SK-N-SH (cell line): ENCODE measurements at regions not wholly inside any gene's neighbourhood (a gene's known extent, or its start where the extent isn't known, plus 50 kb on each side); places are given as distances from the start of the nearest gene placed in this dataset.

Experiments
- CTCF ChIA-PET: fragments of 300-600, 350-600 bp; formaldehyde crosslinking; extraction: SDS; loops from one replicate; lab custom pipeline; 2021; lab: Yijun Ruan, JAX
- POLR2A ChIA-PET: fragments of 350-600 bp; sonication (Branson Sonifier 250); formaldehyde crosslinking; extraction: SDS; loops from one replicate; lab custom pipeline; 2020; ENCODE audit warnings: antibody characterized with exemption, inconsistent platforms; lab: Yijun Ruan, JAX
- DNase-seq: peaks from one replicate; pipeline ENCODE4 v3.0.0; 2012
- H2AFZ ChIP-seq: fragments of 200-600 bp; sonication (generic); 2 replicates; pipeline ENCODE4 v1.8.1; 2016; ENCODE audit warnings: antibody characterized with exemption, mild to moderate bottlenecking, low read depth
- H3F3A ChIP-seq: fragments of 200-600 bp; sonication (generic); replicated peaks from 2 replicates; pipeline ENCODE3; 2016; ENCODE audit warnings: antibody characterized with exemption, mild to moderate bottlenecking; ENCODE audit not compliant: insufficient read depth
- H3K27ac ChIP-seq, 2 experiments: fragments of 200-500 bp in 1 of 2; fragments of 200-600 bp in 1 of 2; sonication (Bioruptor generic) in 1 of 2; sonication (generic), shearing (Covaris generic) in 1 of 2; 2 replicates each; pipeline versions ENCODE4 v1.5.1 to v1.6.1; 2014 to 2016; ENCODE audit warnings: low read depth in 2 of 2, inconsistent platforms in 1 of 2, low read length in 1 of 2, mild to moderate bottlenecking in 1 of 2, mixed read lengths in 1 of 2
- H3K27me3 ChIP-seq: fragments of 200-600 bp; sonication (generic), shearing (Covaris generic); 2 replicates; pipeline ENCODE4 v1.6.1; 2016; ENCODE audit warnings: mixed run types; ENCODE audit not compliant: insufficient read depth
- H3K36me3 ChIP-seq, 2 experiments: fragments of 200-500 bp in 1 of 2; fragments of 200-600 bp in 1 of 2; sonication (Bioruptor generic) in 1 of 2; sonication (generic) in 1 of 2; replicated peaks in 1 of 2; 2 replicates each; pipeline versions ENCODE3 to v1.5.1; 2014 to 2016; ENCODE audit warnings: low read length in 1 of 2, mild to moderate bottlenecking in 1 of 2; ENCODE audit not compliant: insufficient read depth in 2 of 2, control insufficient read depth in 1 of 2
- H3K4me1 ChIP-seq, 2 experiments: fragments of 200-500 bp in 1 of 2; fragments of 200-600 bp in 1 of 2; sonication (Bioruptor generic) in 1 of 2; sonication (generic), shearing (Covaris generic) in 1 of 2; 2 replicates each; pipeline versions ENCODE4 v1.5.1 to v1.6.1; 2014 to 2016; ENCODE audit warnings: low read depth in 1 of 2, low read length in 1 of 2, mixed run types in 1 of 2; ENCODE audit not compliant: insufficient read depth in 2 of 2, control insufficient read depth in 1 of 2
- H3K4me2 ChIP-seq: fragments of 200-600 bp; sonication (generic), shearing (Covaris generic); 2 replicates; pipeline ENCODE4 v1.6.1; 2017; ENCODE audit warnings: mixed run types
- H3K4me3 ChIP-seq, 2 experiments: fragments of 200-500 bp in 1 of 2; fragments of 200-600 bp in 1 of 2; sonication (Bioruptor generic) in 1 of 2; sonication (generic), shearing (Covaris generic) in 1 of 2; 2 replicates each; pipeline versions ENCODE4 v1.5.1 to v1.8.1; 2014 to 2016; ENCODE audit warnings: low read depth in 2 of 2, inconsistent platforms in 1 of 2, low read length in 1 of 2, mild to moderate bottlenecking in 1 of 2, mixed read lengths in 1 of 2, moderate library complexity in 1 of 2
- H3K79me2 ChIP-seq: fragments of 200-600 bp; sonication (generic); 2 replicates; pipeline ENCODE4 v1.8.1; 2017; ENCODE audit warnings: mild to moderate bottlenecking; ENCODE audit not compliant: insufficient read depth
- H3K9ac ChIP-seq: fragments of 200-600 bp; sonication (generic); 2 replicates; pipeline ENCODE4 v1.6.1; 2017; ENCODE audit warnings: mixed run types
- H3K9me2 ChIP-seq: fragments of 200-600 bp; sonication (generic); 2 replicates; pipeline ENCODE4 v1.6.1; 2017; ENCODE audit warnings: mixed run types
- H3K9me3 ChIP-seq: fragments of 200-600 bp; sonication (generic); 2 replicates; pipeline ENCODE4 v1.6.1; 2017; ENCODE audit warnings: mixed run types, mild to moderate bottlenecking, moderate library complexity
- H4K20me1 ChIP-seq: fragments of 200-600 bp; sonication (generic); 2 replicates; pipeline ENCODE4 v1.6.1; 2017; ENCODE audit warnings: mild to moderate bottlenecking, mixed run types; ENCODE audit not compliant: insufficient read depth
- ELF1 ChIP-seq: IDR thresholded peaks from 2 replicates; pipeline ENCODE4 v1.4.0; 2012
- EP300 ChIP-seq, 2 experiments: IDR thresholded peaks; 2 replicates each; pipeline versions ENCODE4 v1.4.0 to v1.6.1; 2012; ENCODE audit warnings: borderline replicate concordance in 1 of 2, low read depth in 1 of 2, low read length in 1 of 2
- NFIC ChIP-seq: IDR thresholded peaks from 2 replicates; pipeline ENCODE4 v1.4.0; 2012; ENCODE audit warnings: borderline replicate concordance
- RAD21 ChIP-seq: IDR thresholded peaks from 2 replicates; pipeline ENCODE4 v1.6.1; 2012; ENCODE audit warnings: mild to moderate bottlenecking, low read length
- SIN3A ChIP-seq: IDR thresholded peaks from 2 replicates; pipeline ENCODE4 v1.6.1; 2012; ENCODE audit warnings: low read depth, mild to moderate bottlenecking, low read length, moderate library complexity, borderline replicate concordance
- TCF12 ChIP-seq: IDR thresholded peaks from 2 replicates; pipeline ENCODE4 v1.4.0; 2012
- WGBS: methylation state at CpG from one replicate; pipeline ENCODE4 v1.1.6; 2017; ENCODE audit warnings: low lambda C conversion rate; 5-methylcytosine and 5-hydroxymethylcytosine counted together
- TF ChIP-seq, protein P1 (sequence below): IDR thresholded peaks from 2 replicates; pipeline ENCODE4; 2012
- TF ChIP-seq, protein P2 (sequence below): IDR thresholded peaks from 2 replicates; pipeline ENCODE4 v1.6.1; 2012; ENCODE audit warnings: mild to moderate bottlenecking, low read depth, low read length, moderate library complexity
- TF ChIP-seq, protein P3 (sequence below): IDR thresholded peaks from 2 replicates; pipeline ENCODE4 v1.4.0; 2012; ENCODE audit warnings: low read depth, borderline replicate concordance

DNA sequence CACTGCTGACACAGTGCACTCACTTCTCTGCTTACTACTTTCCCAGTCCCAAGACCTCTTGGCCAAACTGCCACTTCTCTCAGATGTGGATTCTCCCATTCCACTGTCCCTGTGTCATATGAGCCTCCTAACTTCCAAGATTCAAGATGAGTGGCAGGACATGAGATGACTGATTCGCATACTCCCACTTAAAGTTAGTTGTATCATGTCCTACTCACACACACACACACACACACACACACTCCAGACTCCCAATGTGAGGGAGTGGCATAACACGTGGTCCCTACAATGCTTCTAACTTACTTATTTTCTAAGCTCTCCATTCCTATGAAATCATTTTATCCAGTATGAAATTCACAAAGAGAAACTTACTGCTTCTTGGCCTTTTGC, 67.0 kb upstream of the CAV2 start (continued):
- TF ChIP-seq, protein P1, sequence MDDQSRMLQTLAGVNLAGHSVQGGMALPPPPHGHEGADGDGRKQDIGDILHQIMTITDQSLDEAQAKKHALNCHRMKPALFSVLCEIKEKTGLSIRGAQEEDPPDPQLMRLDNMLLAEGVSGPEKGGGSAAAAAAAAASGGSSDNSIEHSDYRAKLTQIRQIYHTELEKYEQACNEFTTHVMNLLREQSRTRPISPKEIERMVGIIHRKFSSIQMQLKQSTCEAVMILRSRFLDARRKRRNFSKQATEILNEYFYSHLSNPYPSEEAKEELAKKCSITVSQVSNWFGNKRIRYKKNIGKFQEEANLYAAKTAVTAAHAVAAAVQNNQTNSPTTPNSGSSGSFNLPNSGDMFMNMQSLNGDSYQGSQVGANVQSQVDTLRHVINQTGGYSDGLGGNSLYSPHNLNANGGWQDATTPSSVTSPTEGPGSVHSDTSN: no peak
- TF ChIP-seq EP300 (IDR thresholded peaks at IDR 0.05; ENCODE audit: borderline replicate concordance in 1 of 2, low read depth in 1 of 2, low read length in 1 of 2): no peak
- no peak for TF ChIP-seq ELF1
- TF ChIP-seq SIN3A: no peak
- TF ChIP-seq, protein P2, sequence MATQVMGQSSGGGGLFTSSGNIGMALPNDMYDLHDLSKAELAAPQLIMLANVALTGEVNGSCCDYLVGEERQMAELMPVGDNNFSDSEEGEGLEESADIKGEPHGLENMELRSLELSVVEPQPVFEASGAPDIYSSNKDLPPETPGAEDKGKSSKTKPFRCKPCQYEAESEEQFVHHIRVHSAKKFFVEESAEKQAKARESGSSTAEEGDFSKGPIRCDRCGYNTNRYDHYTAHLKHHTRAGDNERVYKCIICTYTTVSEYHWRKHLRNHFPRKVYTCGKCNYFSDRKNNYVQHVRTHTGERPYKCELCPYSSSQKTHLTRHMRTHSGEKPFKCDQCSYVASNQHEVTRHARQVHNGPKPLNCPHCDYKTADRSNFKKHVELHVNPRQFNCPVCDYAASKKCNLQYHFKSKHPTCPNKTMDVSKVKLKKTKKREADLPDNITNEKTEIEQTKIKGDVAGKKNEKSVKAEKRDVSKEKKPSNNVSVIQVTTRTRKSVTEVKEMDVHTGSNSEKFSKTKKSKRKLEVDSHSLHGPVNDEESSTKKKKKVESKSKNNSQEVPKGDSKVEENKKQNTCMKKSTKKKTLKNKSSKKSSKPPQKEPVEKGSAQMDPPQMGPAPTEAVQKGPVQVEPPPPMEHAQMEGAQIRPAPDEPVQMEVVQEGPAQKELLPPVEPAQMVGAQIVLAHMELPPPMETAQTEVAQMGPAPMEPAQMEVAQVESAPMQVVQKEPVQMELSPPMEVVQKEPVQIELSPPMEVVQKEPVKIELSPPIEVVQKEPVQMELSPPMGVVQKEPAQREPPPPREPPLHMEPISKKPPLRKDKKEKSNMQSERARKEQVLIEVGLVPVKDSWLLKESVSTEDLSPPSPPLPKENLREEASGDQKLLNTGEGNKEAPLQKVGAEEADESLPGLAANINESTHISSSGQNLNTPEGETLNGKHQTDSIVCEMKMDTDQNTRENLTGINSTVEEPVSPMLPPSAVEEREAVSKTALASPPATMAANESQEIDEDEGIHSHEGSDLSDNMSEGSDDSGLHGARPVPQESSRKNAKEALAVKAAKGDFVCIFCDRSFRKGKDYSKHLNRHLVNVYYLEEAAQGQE: no peak
- no peak for TF ChIP-seq NFIC

DNA sequence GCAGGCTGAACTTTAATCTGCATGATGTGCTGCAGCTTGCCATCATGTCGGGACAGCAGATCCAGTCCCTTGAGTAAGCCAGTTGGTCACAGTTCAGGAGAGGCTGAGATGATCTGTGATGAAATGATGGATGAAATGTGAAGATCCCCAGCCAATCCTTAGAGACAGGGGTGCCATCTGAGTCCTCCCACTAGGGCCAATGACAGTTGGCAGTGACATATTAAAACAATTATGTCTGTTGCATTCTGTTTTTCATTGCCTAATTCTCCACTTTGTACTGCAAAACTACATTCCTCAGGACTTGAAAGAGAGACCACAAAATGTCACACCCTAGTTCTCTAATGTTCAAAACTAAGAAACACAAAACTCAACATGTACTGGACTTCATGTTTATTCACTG, 66.3 kb upstream of the CAV2 start:
- CTCF ChIA-PET: interaction anchor here (1.0 to 1.1 kb wide), 2 partner anchors 9 to 93 kb away, joined by 3 read pairs; no protein-coding TSS in a partner anchor
- peak overlapping the region in 1 of 2 experiments; percentile 84; a peak in 2 of 4 replicates for H3K27ac ChIP-seq

More for the DNA sequence above, 66.3 kb upstream of the CAV2 start:
- Histone ChIP-seq H4K20me1 (no peaks in the 10 kb centered on the region), H3K4me1 (peaks cover 0 to 31% of the 10 kb centered on the region in 2 experiments; a peak in 3 of 4 replicates), H3K9me3 (0 out of 2 replicates have a peak, but pooled peaks cover 7% of the 10 kb centered on the region), H3K27me3 (no peaks in the 10 kb centered on the region), H3K4me3 (no peak overlapping the region), H3K79me2 (no peaks in the 10 kb centered on the region), H3K4me2 (no peak overlapping the region), H3K9me2 (no peaks in the 10 kb centered on the region), H3K9ac (no peak overlapping the region), H3F3A (peaks cover 37% of the 10 kb centered on the region), H3K36me3 (peaks cover 0 to 5% of the 10 kb centered on the region in 2 experiments), H2AFZ (peak overlapping the region; percentile 0; the same call in 1 of the 2 replicates)
- POLR2A ChIA-PET: no interaction called here
- no peak for DNase-seq
- 43% methylated on average over 1 of the region's 1 CpG for WGBS
- TF ChIP-seq, protein P3, sequence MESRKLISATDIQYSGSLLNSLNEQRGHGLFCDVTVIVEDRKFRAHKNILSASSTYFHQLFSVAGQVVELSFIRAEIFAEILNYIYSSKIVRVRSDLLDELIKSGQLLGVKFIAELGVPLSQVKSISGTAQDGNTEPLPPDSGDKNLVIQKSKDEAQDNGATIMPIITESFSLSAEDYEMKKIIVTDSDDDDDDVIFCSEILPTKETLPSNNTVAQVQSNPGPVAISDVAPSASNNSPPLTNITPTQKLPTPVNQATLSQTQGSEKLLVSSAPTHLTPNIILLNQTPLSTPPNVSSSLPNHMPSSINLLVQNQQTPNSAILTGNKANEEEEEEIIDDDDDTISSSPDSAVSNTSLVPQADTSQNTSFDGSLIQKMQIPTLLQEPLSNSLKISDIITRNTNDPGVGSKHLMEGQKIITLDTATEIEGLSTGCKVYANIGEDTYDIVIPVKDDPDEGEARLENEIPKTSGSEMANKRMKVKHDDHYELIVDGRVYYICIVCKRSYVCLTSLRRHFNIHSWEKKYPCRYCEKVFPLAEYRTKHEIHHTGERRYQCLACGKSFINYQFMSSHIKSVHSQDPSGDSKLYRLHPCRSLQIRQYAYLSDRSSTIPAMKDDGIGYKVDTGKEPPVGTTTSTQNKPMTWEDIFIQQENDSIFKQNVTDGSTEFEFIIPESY: no peak
- no peak for TF ChIP-seq RAD21
- TF ChIP-seq SIN3A: no peak
- TF ChIP-seq TCF12: 0 out of 2 replicates have a peak, but pooled peaks have one; percentile 15
